ENCODE measurements at regions not wholly inside any gene's neighbourhood (a gene's known extent, or its start where the extent isn't known, plus 50 kb on each side); places are given as distances from the start of the nearest gene placed in this dataset.

DNA sequence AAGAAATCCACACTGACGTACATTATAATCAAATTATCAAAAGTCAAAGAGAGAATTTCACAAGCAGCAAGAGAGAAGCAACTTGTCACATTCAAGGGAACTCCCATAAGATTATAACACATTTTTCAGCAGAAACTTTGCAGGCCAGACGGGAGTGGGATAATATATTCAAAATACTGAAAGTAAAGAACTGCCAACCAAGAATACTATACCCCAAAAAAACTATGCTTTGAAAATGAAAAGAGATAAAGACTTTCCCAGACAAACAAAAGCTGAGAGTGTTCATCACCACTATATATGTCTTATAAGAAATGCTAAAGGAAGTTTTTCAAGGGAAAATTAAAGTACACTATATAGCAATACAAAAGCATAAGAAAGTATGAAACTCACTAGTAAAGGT lies 91.5 kb upstream of the PPP2R3A start:
- Histone ChIP-seq H3K36me3 (ENCODE audit: control insufficient read depth, insufficient read depth, low read length) (no peaks in the 10 kb centered on the region), H4K20me1 (ENCODE audit: insufficient read depth, low read length) (no peaks in the 10 kb centered on the region), H3K4me3 (ENCODE audit: insufficient read depth, low read depth, low read length) (no peak overlapping the region), H3K9me1 (ENCODE audit: insufficient read depth, low read length) (no peaks in the 10 kb centered on the region), H3K14ac (replicated peaks; ENCODE audit: low read depth, low read length) (no peak overlapping the region), H4K91ac (ENCODE audit: insufficient read depth, low read depth, low read length) (no peak overlapping the region), H3K79me1 (ENCODE audit: low read depth in 1 of 2, low read length in 2 of 2) (no peaks in the 10 kb centered on the region), H3K9ac (ENCODE audit: low read depth, low read length) (no peak overlapping the region), H3K4me1 (ENCODE audit: control insufficient read depth, insufficient read depth, low read length) (no peaks in the 10 kb centered on the region), H4K5ac (ENCODE audit: low read depth, low read length) (no peak overlapping the region), H3K27me3 (ENCODE audit: control insufficient read depth, insufficient read depth, low read length) (no peaks in the 10 kb centered on the region), H4K8ac (ENCODE audit: low read depth in 2 of 2, low read length in 2 of 2) (no peak overlapping the region), H2AFZ (replicated peaks; ENCODE audit: low read length, poor library complexity) (no peak overlapping the region), H2BK5ac (ENCODE audit: low read depth, low read length, poor library complexity, severe bottlenecking) (no peak overlapping the region), H2BK120ac (ENCODE audit: low read depth, low read length) (no peak overlapping the region), H3K9me3 (ENCODE audit: control insufficient read depth, insufficient read depth, low read length) (no peaks in the 10 kb centered on the region), H3K56ac (ENCODE audit: extremely low read depth, insufficient read depth, low read length) (no peak overlapping the region), H3K4ac (ENCODE audit: low read depth, low read length) (no peak overlapping the region), H3K27ac (ENCODE audit: insufficient read depth, low read length) (no peak overlapping the region), H2AK9ac (replicated peaks; ENCODE audit: low read depth, low read length, poor library complexity) (no peak overlapping the region), H2BK15ac (ENCODE audit: low read depth, low read length) (no peak overlapping the region), H3K4me2 (ENCODE audit: low read depth, low read length) (no peak overlapping the region), H2BK20ac (ENCODE audit: low read depth, low read length) (no peak overlapping the region), H3K23ac (ENCODE audit: low read depth, low read length) (no peak overlapping the region), H2AK5ac (ENCODE audit: low read depth, low read length) (no peak overlapping the region), H3K18ac (ENCODE audit: low read depth, low read length) (no peak overlapping the region)
- no CpG with 5 or more reads among the region's 2 CpGs for WGBS, 2 experiments (ENCODE audit: extremely low coverage in 2 of 2, insufficient read length in 1 of 2)
- CTCF ChIA-PET, result interaction anchor here (0.6 kb wide), 1 partner anchor 12 kb away, joined by 4 read pairs; no protein-coding TSS in a partner anchor
- TF ChIP-seq FOS (IDR thresholded peaks at IDR 0.05; ENCODE audit: low read depth, low read length), result no peak
- TF ChIP-seq RCOR1 (IDR thresholded peaks at IDR 0.05; ENCODE audit: insufficient replicate concordance, low read length), result no peak
- TF ChIP-seq, protein P1, sequence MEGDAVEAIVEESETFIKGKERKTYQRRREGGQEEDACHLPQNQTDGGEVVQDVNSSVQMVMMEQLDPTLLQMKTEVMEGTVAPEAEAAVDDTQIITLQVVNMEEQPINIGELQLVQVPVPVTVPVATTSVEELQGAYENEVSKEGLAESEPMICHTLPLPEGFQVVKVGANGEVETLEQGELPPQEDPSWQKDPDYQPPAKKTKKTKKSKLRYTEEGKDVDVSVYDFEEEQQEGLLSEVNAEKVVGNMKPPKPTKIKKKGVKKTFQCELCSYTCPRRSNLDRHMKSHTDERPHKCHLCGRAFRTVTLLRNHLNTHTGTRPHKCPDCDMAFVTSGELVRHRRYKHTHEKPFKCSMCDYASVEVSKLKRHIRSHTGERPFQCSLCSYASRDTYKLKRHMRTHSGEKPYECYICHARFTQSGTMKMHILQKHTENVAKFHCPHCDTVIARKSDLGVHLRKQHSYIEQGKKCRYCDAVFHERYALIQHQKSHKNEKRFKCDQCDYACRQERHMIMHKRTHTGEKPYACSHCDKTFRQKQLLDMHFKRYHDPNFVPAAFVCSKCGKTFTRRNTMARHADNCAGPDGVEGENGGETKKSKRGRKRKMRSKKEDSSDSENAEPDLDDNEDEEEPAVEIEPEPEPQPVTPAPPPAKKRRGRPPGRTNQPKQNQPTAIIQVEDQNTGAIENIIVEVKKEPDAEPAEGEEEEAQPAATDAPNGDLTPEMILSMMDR (conservative IDR thresholded peaks at IDR 0.05; ENCODE audit: low read depth, low read length), result no peak
- TF ChIP-seq MAFK (IDR thresholded peaks at IDR 0.05; ENCODE audit: low read depth, low read length), result no peak
- TF ChIP-seq POLR2A (IDR thresholded peaks at IDR 0.05; ENCODE audit: low read depth, low read length), result no peak
- TF ChIP-seq, protein P2, sequence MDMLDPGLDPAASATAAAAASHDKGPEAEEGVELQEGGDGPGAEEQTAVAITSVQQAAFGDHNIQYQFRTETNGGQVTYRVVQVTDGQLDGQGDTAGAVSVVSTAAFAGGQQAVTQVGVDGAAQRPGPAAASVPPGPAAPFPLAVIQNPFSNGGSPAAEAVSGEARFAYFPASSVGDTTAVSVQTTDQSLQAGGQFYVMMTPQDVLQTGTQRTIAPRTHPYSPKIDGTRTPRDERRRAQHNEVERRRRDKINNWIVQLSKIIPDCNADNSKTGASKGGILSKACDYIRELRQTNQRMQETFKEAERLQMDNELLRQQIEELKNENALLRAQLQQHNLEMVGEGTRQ (IDR thresholded peaks at IDR 0.05; ENCODE audit: low read depth, low read length), result no peak
- TF ChIP-seq MAZ (IDR thresholded peaks at IDR 0.05; ENCODE audit: borderline replicate concordance, low read depth, low read length), result no peak
- no peak for TF ChIP-seq MXI1 (IDR thresholded peaks at IDR 0.05; ENCODE audit: borderline replicate concordance, low read depth, low read length)
- no peak for TF ChIP-seq RFX5 (IDR thresholded peaks at IDR 0.05; ENCODE audit: low read depth, low read length)
- ATAC-seq (ENCODE audit: low read depth), result no peak
- POLR2A ChIA-PET (ENCODE audit: unreplicated experiment), result no interaction called here
- in situ Hi-C loops (cut with MboI; ENCODE audit: low sequenced_read_pairs), result no loop called here
- intact Hi-C loops (cut with micrococcal nuclease), result no loop called here
- BruUV-seq (replicated peaks), result no TSS peak
- no peak for DNase-seq
- dilution Hi-C loops (cut with HindIII; ENCODE audit: low sequenced_read_pairs, unreplicated experiment), result no loop called here
